ENCODE measurements at regions not wholly inside any gene's neighbourhood (a gene's known extent, or its start where the extent isn't known, plus 50 kb on each side); places are given as distances from the start of the nearest gene placed in this dataset.

DNA sequence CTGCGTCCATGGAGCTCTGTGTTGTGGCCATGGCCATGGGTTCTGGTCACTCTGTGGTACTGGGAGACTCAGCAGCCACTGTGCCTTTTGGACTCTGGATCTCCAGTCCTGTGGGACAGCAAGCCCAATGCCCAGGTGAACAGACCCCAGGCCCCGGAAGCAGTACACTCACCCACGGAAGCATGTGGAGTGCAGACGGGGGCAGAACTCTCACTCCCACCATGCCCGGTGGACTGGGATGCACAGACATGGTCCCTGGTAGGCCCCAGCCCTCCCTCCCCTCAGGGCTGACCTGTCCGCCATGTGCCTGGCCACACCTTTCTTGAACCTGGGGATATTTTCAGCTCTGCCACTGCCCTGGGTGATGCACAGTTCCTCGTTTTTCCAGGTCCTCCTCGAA is 163.3 kb downstream of the URI1 start:
- H3K4me3 ChIP-seq (ENCODE audit: low read depth, low read length), result no peak overlapping the region
- TF ChIP-seq, protein P1, sequence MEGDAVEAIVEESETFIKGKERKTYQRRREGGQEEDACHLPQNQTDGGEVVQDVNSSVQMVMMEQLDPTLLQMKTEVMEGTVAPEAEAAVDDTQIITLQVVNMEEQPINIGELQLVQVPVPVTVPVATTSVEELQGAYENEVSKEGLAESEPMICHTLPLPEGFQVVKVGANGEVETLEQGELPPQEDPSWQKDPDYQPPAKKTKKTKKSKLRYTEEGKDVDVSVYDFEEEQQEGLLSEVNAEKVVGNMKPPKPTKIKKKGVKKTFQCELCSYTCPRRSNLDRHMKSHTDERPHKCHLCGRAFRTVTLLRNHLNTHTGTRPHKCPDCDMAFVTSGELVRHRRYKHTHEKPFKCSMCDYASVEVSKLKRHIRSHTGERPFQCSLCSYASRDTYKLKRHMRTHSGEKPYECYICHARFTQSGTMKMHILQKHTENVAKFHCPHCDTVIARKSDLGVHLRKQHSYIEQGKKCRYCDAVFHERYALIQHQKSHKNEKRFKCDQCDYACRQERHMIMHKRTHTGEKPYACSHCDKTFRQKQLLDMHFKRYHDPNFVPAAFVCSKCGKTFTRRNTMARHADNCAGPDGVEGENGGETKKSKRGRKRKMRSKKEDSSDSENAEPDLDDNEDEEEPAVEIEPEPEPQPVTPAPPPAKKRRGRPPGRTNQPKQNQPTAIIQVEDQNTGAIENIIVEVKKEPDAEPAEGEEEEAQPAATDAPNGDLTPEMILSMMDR (IDR thresholded peaks at IDR 0.05; ENCODE audit: borderline replicate concordance, insufficient read depth, low read depth, low read length), result no peak

DNA sequence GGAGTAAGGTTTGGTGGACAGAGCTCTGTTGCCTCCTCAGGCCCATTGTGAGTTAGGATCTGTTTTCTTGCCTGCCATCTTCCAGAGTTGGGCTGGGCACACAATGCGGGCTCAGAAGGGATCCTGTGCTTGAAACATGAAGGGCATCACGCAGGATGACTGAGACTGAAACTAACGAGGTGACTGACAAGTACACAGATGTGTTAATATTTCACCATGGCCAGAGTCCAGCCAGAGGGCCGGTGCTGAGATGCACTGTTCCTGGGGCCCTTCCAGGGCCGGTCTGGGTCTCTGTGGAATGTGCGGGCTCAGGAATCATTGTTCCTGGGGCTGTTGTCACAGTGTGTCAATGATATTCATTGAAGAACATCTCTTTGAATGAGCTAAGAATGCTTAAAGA is 163.7 kb downstream of the URI1 start:
- TF ChIP-seq, protein P1 (IDR thresholded peaks at IDR 0.05; ENCODE audit: borderline replicate concordance, insufficient read depth, low read depth, low read length), result no peak
- H3K4me3 ChIP-seq (ENCODE audit: low read depth, low read length), result no peak overlapping the region

DNA sequence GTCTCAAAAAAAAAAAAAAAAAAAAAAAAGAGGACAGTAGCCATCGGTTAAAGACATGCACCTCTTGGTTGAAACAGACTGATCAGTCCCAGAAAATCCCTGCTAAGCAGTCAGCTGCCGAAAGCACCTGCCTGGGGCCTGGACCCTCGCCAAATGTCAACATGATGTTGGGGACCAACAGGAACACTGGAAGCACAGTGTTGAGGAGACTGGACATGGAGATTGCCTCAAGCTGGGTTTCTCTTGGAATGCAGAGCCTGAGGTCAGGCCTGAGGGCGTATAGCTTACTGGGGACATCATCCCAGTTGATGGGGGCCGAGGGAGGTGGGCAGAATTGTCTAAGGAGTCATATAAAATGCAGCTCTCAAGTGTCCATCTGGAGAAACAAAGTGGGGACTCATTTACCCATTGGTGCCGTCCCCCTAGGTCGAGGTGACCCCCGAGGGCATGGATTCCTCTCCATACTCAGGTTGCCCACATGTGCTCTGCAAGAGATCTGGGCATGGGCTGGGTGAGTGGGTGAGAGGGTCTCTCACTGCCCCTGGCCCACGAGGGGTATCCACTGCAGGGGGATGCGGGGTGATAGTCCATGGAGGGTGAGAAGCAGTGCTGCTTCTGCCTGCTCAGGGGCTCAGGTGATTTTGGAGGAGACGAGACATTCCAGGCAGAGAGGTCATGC is 164.5 kb downstream of the URI1 start:
- TF ChIP-seq, protein P1 (IDR thresholded peaks at IDR 0.05; ENCODE audit: borderline replicate concordance, insufficient read depth, low read depth, low read length), result no peak
- no peak overlapping the region for H3K4me3 ChIP-seq (ENCODE audit: low read depth, low read length)

DNA sequence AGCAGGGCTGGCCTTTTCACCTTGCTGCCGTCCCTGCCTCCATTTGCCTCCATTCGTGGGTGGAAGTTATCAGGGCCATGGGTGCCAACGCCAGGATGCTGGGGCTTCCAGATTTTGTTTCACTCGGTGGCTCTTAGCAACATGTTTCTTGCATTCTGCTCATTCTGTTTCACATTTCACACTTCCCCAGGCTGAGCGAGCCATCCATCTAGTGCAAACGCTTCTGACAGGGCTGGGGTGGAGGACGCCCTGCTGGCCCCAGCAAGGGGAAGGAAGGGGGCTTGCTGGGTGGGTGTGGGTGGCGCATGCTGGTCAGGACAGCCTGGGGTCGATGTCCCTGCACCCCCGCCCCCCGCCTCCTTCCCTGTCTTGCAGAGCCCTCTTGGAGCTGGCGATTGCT is 165.2 kb downstream of the URI1 start:
- H3K4me3 ChIP-seq (ENCODE audit: low read depth, low read length), result no peak overlapping the region
- TF ChIP-seq, protein P1 (IDR thresholded peaks at IDR 0.05; ENCODE audit: borderline replicate concordance, insufficient read depth, low read depth, low read length), result no peak

DNA sequence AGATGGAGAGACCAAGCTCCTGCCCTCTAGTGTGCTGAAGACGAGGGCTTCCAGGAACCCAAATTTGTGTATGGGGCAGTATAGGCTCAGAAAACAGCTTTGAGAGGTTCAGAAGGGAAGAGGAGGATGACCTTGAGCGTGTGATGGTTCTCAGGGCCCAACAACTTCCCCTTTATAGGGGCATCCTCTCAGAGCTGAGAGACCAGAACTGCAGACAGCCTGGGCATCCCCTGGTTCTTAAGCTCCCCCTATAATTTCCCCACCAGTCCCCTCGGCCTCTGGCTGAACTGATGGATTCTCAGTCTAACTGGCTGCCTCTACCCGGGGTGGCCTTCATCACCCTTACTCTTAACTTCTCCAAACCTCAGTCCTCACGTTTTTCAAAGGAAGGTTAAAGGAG is 167.5 kb downstream of the URI1 start:
- TF ChIP-seq, protein P1 (IDR thresholded peaks at IDR 0.05; ENCODE audit: borderline replicate concordance, insufficient read depth, low read depth, low read length), result no peak

DNA sequence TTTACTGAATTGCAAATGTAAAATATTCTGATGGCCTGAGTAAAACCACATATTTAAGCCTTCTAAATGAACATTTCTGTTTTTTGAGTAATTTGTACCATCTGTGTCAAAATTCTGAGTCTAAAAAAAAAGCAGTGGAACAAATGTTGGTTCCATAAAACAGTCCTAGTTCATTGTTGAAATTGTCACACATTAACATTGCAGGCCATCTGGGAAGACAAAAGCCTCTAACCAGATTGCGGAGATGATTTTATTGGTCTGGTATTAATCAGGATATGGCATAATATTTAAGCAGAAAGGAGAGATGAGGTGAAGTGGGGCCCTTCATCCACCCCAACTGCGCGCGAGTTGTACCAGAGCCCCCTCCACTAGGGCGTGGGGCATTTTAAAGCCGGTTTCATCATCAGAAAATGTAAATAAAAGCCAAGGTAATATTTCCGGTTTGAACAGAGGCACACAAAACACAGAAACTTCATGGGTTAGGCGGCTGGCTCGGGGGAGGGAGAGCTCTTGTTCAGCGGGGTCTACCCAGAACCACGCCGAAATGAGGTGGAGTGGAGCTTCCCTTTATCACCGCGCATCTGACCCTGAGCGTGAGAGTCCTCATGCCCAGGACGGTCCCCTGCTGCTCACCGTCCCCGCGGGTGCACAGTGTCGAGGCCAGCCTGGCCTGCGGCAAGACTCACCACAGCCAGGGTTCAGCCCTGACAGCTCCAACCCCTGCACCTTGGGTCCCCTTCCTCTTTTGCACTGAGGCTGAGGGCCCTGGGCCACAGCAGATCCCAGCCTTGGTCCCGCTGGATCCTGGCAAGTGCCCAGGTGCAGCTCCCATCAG is 169.2 kb downstream of the URI1 start:
- H3K4me3 ChIP-seq (ENCODE audit: low read depth, low read length), result no peak overlapping the region
- TF ChIP-seq, protein P1 (IDR thresholded peaks at IDR 0.05; ENCODE audit: borderline replicate concordance, insufficient read depth, low read depth, low read length), result no peak

More for the DNA sequence above, 167.5 kb downstream of the URI1 start:
- H3K4me3 ChIP-seq (ENCODE audit: low read depth, low read length), result no peak overlapping the region

DNA sequence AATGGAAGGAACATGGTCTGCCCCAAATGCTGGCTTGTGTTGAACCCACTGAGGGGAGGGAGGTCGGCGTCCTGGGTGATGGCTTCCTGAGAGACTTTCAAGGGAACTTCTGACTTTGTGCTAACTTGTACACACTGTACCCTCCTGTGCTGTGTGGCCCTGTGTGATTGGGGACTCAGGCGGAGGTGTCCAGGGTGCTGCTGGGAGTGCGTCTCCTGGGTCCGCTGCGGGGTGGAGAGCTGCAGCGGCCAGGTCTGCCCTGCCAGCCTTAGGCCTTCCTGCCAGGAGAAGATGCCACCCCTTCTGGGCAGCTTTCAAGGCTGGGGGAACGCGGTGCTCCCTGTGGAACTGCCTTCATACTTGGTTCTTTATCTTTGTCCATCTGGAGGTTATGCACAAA is 170.1 kb downstream of the URI1 start:
- H3K4me3 ChIP-seq (ENCODE audit: low read depth, low read length), result no peak overlapping the region
- TF ChIP-seq, protein P1 (IDR thresholded peaks at IDR 0.05; ENCODE audit: borderline replicate concordance, insufficient read depth, low read depth, low read length), result no peak
